ENCODE measurements at regions not wholly inside any gene's neighbourhood (a gene's known extent, or its start where the extent isn't known, plus 50 kb on each side); places are given as distances from the start of the nearest gene placed in this dataset.

DNA sequence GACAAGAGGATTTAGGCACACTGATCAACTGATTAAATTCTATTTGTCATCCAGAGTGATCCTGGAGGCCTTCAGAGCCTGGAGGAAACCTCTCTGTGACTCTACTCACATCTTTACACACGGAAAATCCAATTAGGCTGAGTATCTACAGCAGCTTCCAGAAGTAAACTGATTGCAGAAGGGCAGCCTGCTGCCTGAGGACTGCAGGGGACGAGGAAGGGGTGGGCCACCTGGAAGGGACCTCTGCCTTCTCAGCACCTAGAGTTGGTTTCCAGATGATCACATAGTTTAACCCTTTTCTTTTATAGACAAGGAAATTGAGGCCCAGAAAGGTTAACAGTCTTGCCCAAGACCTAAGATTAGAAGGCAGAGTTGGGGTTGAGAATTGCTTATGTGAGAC, 206.1 kb downstream of the DAD1 start:
- TF ChIP-seq, protein P1, sequence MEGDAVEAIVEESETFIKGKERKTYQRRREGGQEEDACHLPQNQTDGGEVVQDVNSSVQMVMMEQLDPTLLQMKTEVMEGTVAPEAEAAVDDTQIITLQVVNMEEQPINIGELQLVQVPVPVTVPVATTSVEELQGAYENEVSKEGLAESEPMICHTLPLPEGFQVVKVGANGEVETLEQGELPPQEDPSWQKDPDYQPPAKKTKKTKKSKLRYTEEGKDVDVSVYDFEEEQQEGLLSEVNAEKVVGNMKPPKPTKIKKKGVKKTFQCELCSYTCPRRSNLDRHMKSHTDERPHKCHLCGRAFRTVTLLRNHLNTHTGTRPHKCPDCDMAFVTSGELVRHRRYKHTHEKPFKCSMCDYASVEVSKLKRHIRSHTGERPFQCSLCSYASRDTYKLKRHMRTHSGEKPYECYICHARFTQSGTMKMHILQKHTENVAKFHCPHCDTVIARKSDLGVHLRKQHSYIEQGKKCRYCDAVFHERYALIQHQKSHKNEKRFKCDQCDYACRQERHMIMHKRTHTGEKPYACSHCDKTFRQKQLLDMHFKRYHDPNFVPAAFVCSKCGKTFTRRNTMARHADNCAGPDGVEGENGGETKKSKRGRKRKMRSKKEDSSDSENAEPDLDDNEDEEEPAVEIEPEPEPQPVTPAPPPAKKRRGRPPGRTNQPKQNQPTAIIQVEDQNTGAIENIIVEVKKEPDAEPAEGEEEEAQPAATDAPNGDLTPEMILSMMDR (conservative IDR thresholded peaks at IDR 0.05; ENCODE audit: low read depth, low read length), result no peak
- no peak for TF ChIP-seq EZH2phosphoT487 (IDR thresholded peaks at IDR 0.05; ENCODE audit: borderline replicate concordance, low read length)
